MCF 10A (cell line): ENCODE measurements at regions not wholly inside any gene's neighbourhood (a gene's known extent, or its start where the extent isn't known, plus 50 kb on each side); places are given as distances from the start of the nearest gene placed in this dataset.

ENCODE experiments used
- BruUV-seq: library from RNA; stranded (reverse); fragments of 400-500 nt; replicated peaks from 2 replicates; lab custom pipeline; 2021; lab: Mats Ljungman, UMichigan
- CTCF ChIA-PET: fragments of 300-600 bp; sonication (Branson Sonifier 250); formaldehyde crosslinking; extraction: SDS; loops from one replicate; lab custom pipeline; 2021; ENCODE audit warnings: antibody characterized with exemption, inconsistent platforms; lab: Yijun Ruan, JAX
- POLR2A ChIA-PET: fragments of 300-600, 350-650 bp; sonication (Branson Sonifier 250); formaldehyde crosslinking; extraction: SDS; loops from one replicate; lab custom pipeline; 2020; ENCODE audit warnings: antibody characterized with exemption, inconsistent platforms; lab: Yijun Ruan, JAX
- DNase-seq: peaks from one replicate; pipeline ENCODE4 v3.0.0-alpha.2; 2018; ENCODE audit not compliant: unreplicated experiment
- H3K27ac Mint-ChIP-seq: one replicate; pipeline ENCODE4 v1.8.0; 2022; ENCODE audit warnings: mild to moderate bottlenecking, low read depth, mixed read lengths; ENCODE audit not compliant: unreplicated experiment
- H3K27me3 Mint-ChIP-seq: one replicate; pipeline ENCODE4 v1.8.0; 2022; ENCODE audit warnings: mixed read lengths; ENCODE audit not compliant: insufficient read depth, unreplicated experiment
- H3K36me3 Mint-ChIP-seq: one replicate; pipeline ENCODE4 v1.8.0; 2022; ENCODE audit warnings: mild to moderate bottlenecking, moderate library complexity, mixed read lengths; ENCODE audit not compliant: insufficient read depth, unreplicated experiment
- H3K4me1 Mint-ChIP-seq: one replicate; pipeline ENCODE4 v1.8.0; 2022; ENCODE audit warnings: mixed read lengths; ENCODE audit not compliant: insufficient read depth, unreplicated experiment
- H3K4me3 Mint-ChIP-seq: one replicate; pipeline ENCODE4 v1.8.0; 2022; ENCODE audit warnings: mild to moderate bottlenecking, moderate library complexity, mixed read lengths; ENCODE audit not compliant: unreplicated experiment
- H3K9me3 Mint-ChIP-seq: one replicate; pipeline ENCODE4 v1.8.0; 2022; ENCODE audit warnings: mixed read lengths; ENCODE audit not compliant: unreplicated experiment
- CTCF ChIP-seq: fragments of 200-600 bp; IDR thresholded peaks from one replicate; pipeline ENCODE4 v1.8.0; 2022; ENCODE audit warnings: antibody characterized with exemption, mild to moderate bottlenecking; ENCODE audit not compliant: unreplicated experiment
- intact Hi-C: fragments of 100-400 bp; cut with micrococcal nuclease; formaldehyde crosslinking; loops from 2 replicates; pipeline ENCODE4 v1.14.1; 2022

- H3K27ac Mint-ChIP-seq = no peak overlapping the region
- intact Hi-C loops = no loop called here
- no peaks in the 10 kb centered on the region for H3K36me3 Mint-ChIP-seq
- BruUV-seq = no TSS peak
- DNase-seq = no peak
- H3K4me1 Mint-ChIP-seq = peaks cover 10% of the 10 kb centered on the region
- no peak for TF ChIP-seq CTCF
- no peaks in the 10 kb centered on the region for H3K27me3 Mint-ChIP-seq
- no peaks in the 10 kb centered on the region for H3K9me3 Mint-ChIP-seq
- no peak overlapping the region for H3K4me3 Mint-ChIP-seq
- POLR2A ChIA-PET = interaction anchor here (1.1 kb wide), 1 partner anchor 9 kb away, joined by 3 read pairs; no protein-coding TSS in a partner anchor
- CTCF ChIA-PET = no interaction called here
Observed at GRCh38 chr5:57719216-57719615, 236.6 kb upstream of the ACTBL2 start.

GRCh38 chr5:57718155-57718554 is 235.5 kb upstream of the ACTBL2 start:
- CTCF ChIA-PET = no interaction called here
- intact Hi-C loops = no loop called here
- no peak overlapping the region for H3K4me3 Mint-ChIP-seq

GRCh38 chr5:57717555-57717954 is 234.9 kb upstream of the ACTBL2 start:
- no peak for DNase-seq
- H3K27ac Mint-ChIP-seq = no peak overlapping the region
- no peaks in the 10 kb centered on the region for H3K9me3 Mint-ChIP-seq
- H3K4me3 Mint-ChIP-seq = no peak overlapping the region
- intact Hi-C loops = no loop called here
- H3K36me3 Mint-ChIP-seq = no peaks in the 10 kb centered on the region
- peaks cover 10% of the 10 kb centered on the region for H3K4me1 Mint-ChIP-seq
- POLR2A ChIA-PET = interaction anchor here (0.9 to 1.2 kb wide), 2 partner anchors 19 to 32 kb away, joined by 3 read pairs; no protein-coding TSS in a partner anchor
- CTCF ChIA-PET = interaction anchor here (0.6 to 1.0 kb wide), 2 partner anchors 8 to 170 kb away, joined by 3 read pairs; no protein-coding TSS in a partner anchor
- no peak for TF ChIP-seq CTCF
- BruUV-seq = no TSS peak
- no peaks in the 10 kb centered on the region for H3K27me3 Mint-ChIP-seq

More at GRCh38 chr5:57718155-57718554, 235.5 kb upstream of the ACTBL2 start:
- Mint-ChIP-seq H3K4me1 (peaks cover 10% of the 10 kb centered on the region), H3K36me3 (no peaks in the 10 kb centered on the region), H3K9me3 (no peaks in the 10 kb centered on the region), H3K27ac (no peak overlapping the region), H3K27me3 (no peaks in the 10 kb centered on the region)
- no peak for TF ChIP-seq CTCF
- peak; percentile 87 for DNase-seq
- no TSS peak for BruUV-seq
- POLR2A ChIA-PET = no interaction called here

GRCh38 chr5:57716661-57717060 is 234.1 kb upstream of the ACTBL2 start:
- ChIA-PET CTCF (interaction anchor here (0.6 to 1.0 kb wide), 2 partner anchors 9 to 171 kb away, joined by 3 read pairs; no protein-coding TSS in a partner anchor), POLR2A (interaction anchor here (0.6 to 1.2 kb wide), 4 partner anchors 12 to 33 kb away, joined by 3 read pairs; no protein-coding TSS in a partner anchor)
- H3K27me3 Mint-ChIP-seq = no peaks in the 10 kb centered on the region
- peaks cover 10% of the 10 kb centered on the region for H3K4me1 Mint-ChIP-seq
- no peak for TF ChIP-seq CTCF
- intact Hi-C loops = no loop called here
- H3K27ac Mint-ChIP-seq = no peak overlapping the region
- no peaks in the 10 kb centered on the region for H3K9me3 Mint-ChIP-seq
- DNase-seq = no peak
- H3K4me3 Mint-ChIP-seq = no peak overlapping the region
- no peaks in the 10 kb centered on the region for H3K36me3 Mint-ChIP-seq
- BruUV-seq = no TSS peak
